HG03571 (cell line): ENCODE measurements at regions not wholly inside any gene's neighbourhood (a gene's known extent, or its start where the extent isn't known, plus 50 kb on each side); places are given as distances from the start of the nearest gene placed in this dataset.

ENCODE experiments used
- ATAC-seq: cut with Tn5 transposase; IDR thresholded peaks from one replicate; pipeline ENCODE4 v1.9.1; 2021; ENCODE audit not compliant: unreplicated experiment

- no peak for ATAC-seq
Observed at GRCh38 chr3:72313308-72313707, 528.4 kb upstream of the PROK2 start.

GRCh38 chr3:72312339-72312738, 527.4 kb upstream of the PROK2 start:
- ATAC-seq: no peak

GRCh38 chr3:72311425-72311824, 526.5 kb upstream of the PROK2 start:
- no peak for ATAC-seq

- peak; percentile 93 for ATAC-seq
Observed at GRCh38 chr3:72310419-72311380, 525.8 kb upstream of the PROK2 start.

- no peak for ATAC-seq
Observed at GRCh38 chr3:72309661-72310418, 524.9 kb upstream of the PROK2 start.

- ATAC-seq: no peak
Observed at GRCh38 chr3:72308641-72309040, 523.7 kb upstream of the PROK2 start.

- no peak for ATAC-seq
Observed at GRCh38 chr3:72307438-72308115, 522.6 kb upstream of the PROK2 start.

GRCh38 chr3:72306800-72307341, 521.9 kb upstream of the PROK2 start:
- ATAC-seq: no peak

GRCh38 chr3:72303926-72304325, 519.0 kb upstream of the PROK2 start:
- ATAC-seq: no peak

GRCh38 chr3:72301779-72302178, 516.8 kb upstream of the PROK2 start:
- ATAC-seq: no peak

GRCh38 chr3:72300621-72301020, 515.7 kb upstream of the PROK2 start:
- no peak for ATAC-seq

- ATAC-seq: no peak
Observed at GRCh38 chr3:72299823-72300222, 514.9 kb upstream of the PROK2 start.

GRCh38 chr3:72299321-72299802, 514.4 kb upstream of the PROK2 start:
- no peak for ATAC-seq

- ATAC-seq: no peak
Observed at GRCh38 chr3:72298201-72299152, 513.5 kb upstream of the PROK2 start.

- no peak for ATAC-seq
Observed at GRCh38 chr3:72297481-72297880, 512.5 kb upstream of the PROK2 start.

GRCh38 chr3:72296477-72297111, 511.6 kb upstream of the PROK2 start:
- ATAC-seq: no peak

- no peak for ATAC-seq
Observed at GRCh38 chr3:72295962-72296450, 511.1 kb upstream of the PROK2 start.

- ATAC-seq: no peak
Observed at GRCh38 chr3:72295276-72295961, 510.5 kb upstream of the PROK2 start.
